HFF-Myc (cell line): ENCODE measurements at regions not wholly inside any gene's neighbourhood (a gene's known extent, or its start where the extent isn't known, plus 50 kb on each side); places are given as distances from the start of the nearest gene placed in this dataset.

Source experiments
- DNase-seq: peaks from one replicate; pipeline ENCODE4 v3.0.0-alpha.2; 2011; ENCODE audit warnings: low read depth; ENCODE audit errors: extremely low read depth
- H3K4me3 ChIP-seq: replicated peaks from 2 replicates; pipeline ENCODE4 v1.5.1; 2011; ENCODE audit warnings: low read depth, mild to moderate bottlenecking, control low read depth, low read length
- CTCF ChIP-seq: IDR thresholded peaks from 2 replicates; pipeline ENCODE4 v1.5.1; 2012; ENCODE audit warnings: mild to moderate bottlenecking, low read depth, low read length, control low read depth; ENCODE audit errors: missing control alignments

GRCh38 chr12:94753036-94753679, 102.8 kb upstream of the TMCC3 start:
- no peak overlapping the region for H3K4me3 ChIP-seq
- no peak for TF ChIP-seq CTCF
- no peak for DNase-seq

GRCh38 chr12:94750864-94751263, 100.5 kb upstream of the TMCC3 start:
- TF ChIP-seq CTCF = no peak
- DNase-seq = no peak
- no peak overlapping the region for H3K4me3 ChIP-seq

- no peak for DNase-seq
- TF ChIP-seq CTCF = no peak
- H3K4me3 ChIP-seq = no peak overlapping the region
Observed at GRCh38 chr12:94749890-94750289, 99.5 kb upstream of the TMCC3 start.

GRCh38 chr12:94749455-94749854, 99.1 kb upstream of the TMCC3 start:
- no peak for TF ChIP-seq CTCF
- DNase-seq = no peak
- no peak overlapping the region for H3K4me3 ChIP-seq

GRCh38 chr12:94748726-94749421, 98.5 kb upstream of the TMCC3 start:
- H3K4me3 ChIP-seq = no peak overlapping the region
- no peak for DNase-seq
- TF ChIP-seq CTCF = no peak

GRCh38 chr12:94745562-94745961, 95.2 kb upstream of the TMCC3 start:
- DNase-seq = no peak
- no peak for TF ChIP-seq CTCF
- no peak overlapping the region for H3K4me3 ChIP-seq

GRCh38 chr12:94743174-94743573, 92.8 kb upstream of the TMCC3 start:
- no peak overlapping the region for H3K4me3 ChIP-seq
- TF ChIP-seq CTCF = no peak
- no peak for DNase-seq
